Activated T-cell treated with anti-CD3 and anti-CD28 coated beads, Interleukin-2, amount 50 U/mL, for 48 hours (primary cell): ENCODE measurements at regions not wholly inside any gene's neighbourhood (a gene's known extent, or its start where the extent isn't known, plus 50 kb on each side); places are given as distances from the start of the nearest gene placed in this dataset.
"Not testable (repeated sequence)": the region's sequence is repeated elsewhere in the genome, so short reads cannot be mapped to it uniquely, and the experiment has no call there.

ENCODE experiments used
- DNase-seq, 2 experiments: peaks; one replicate each; pipeline ENCODE4 v3.0.0-alpha.2; 2020

- no peak for DNase-seq
Observed at GRCh38 chr7:130849604-130850003, 115.6 kb upstream of the KLF14 start.

- no peak for DNase-seq
Observed at GRCh38 chr7:130850956-130851355, 116.9 kb upstream of the KLF14 start.

- DNase-seq, result no peak
Observed at GRCh38 chr7:130852867-130853266, 118.9 kb upstream of the KLF14 start.

- DNase-seq, result no peak
Observed at GRCh38 chr7:130853503-130854279, 119.7 kb upstream of the KLF14 start.

- no peak for DNase-seq
Observed at GRCh38 chr7:130854481-130854880, 120.5 kb upstream of the KLF14 start.

GRCh38 chr7:130856866-130857265, 122.9 kb upstream of the KLF14 start:
- no peak for DNase-seq

- not testable (repeated sequence) for DNase-seq
Observed at GRCh38 chr7:130860832-130861231, 126.8 kb upstream of the KLF14 start.

- no peak for DNase-seq
Observed at GRCh38 chr7:130865408-130866236, 131.6 kb upstream of the KLF14 start.

- no peak for DNase-seq
Observed at GRCh38 chr7:130867039-130867438, 133.0 kb upstream of the KLF14 start.

- no peak for DNase-seq
Observed at GRCh38 chr7:130867581-130868136, 133.7 kb upstream of the KLF14 start.

GRCh38 chr7:130868139-130868538, 134.1 kb upstream of the KLF14 start:
- DNase-seq, result no peak

- no peak for DNase-seq
Observed at GRCh38 chr7:130869918-130870317, 135.9 kb upstream of the KLF14 start.

GRCh38 chr7:130872341-130872740, 138.3 kb upstream of the KLF14 start:
- peak in 1 of 2 experiments; percentile 48 for DNase-seq

GRCh38 chr7:130872756-130873448, 138.9 kb upstream of the KLF14 start:
- peak in 1 of 2 experiments; percentile 59 for DNase-seq

- DNase-seq, result peak; percentile 30 to 48
Observed at GRCh38 chr7:130874071-130874915, 140.3 kb upstream of the KLF14 start.

GRCh38 chr7:130875265-130875741, 141.3 kb upstream of the KLF14 start:
- peak; percentile 69 to 73 for DNase-seq

- DNase-seq, result peak; percentile 28 to 49
Observed at GRCh38 chr7:130875901-130876300, 141.9 kb upstream of the KLF14 start.

GRCh38 chr7:130877236-130877990, 143.4 kb upstream of the KLF14 start:
- DNase-seq, result peak in 1 of 2 experiments; percentile 20

- DNase-seq, result no peak
Observed at GRCh38 chr7:130877991-130878305, 143.9 kb upstream of the KLF14 start.

GRCh38 chr7:130878785-130879184, 144.8 kb upstream of the KLF14 start:
- DNase-seq, result no peak

GRCh38 chr7:130879191-130879590, 145.2 kb upstream of the KLF14 start:
- no peak for DNase-seq
